Hepatocyte (in vitro differentiated cells): ENCODE measurements at regions not wholly inside any gene's neighbourhood (a gene's known extent, or its start where the extent isn't known, plus 50 kb on each side); places are given as distances from the start of the nearest gene placed in this dataset.

Experiments
- DNase-seq: peaks from one replicate; pipeline ENCODE4 v3.0.0-alpha.2; 2016; ENCODE audit warnings: low spot score
- H2AFZ ChIP-seq: fragments of 200-600 bp; sonication (generic); 2 replicates; pipeline ENCODE4 v1.6.0; 2016; ENCODE audit warnings: antibody characterized with exemption, mild to moderate bottlenecking
- H3K27ac ChIP-seq: fragments of 200-600 bp; sonication (generic); 2 replicates; pipeline ENCODE4 v1.5.1; 2016; ENCODE audit warnings: mild to moderate bottlenecking
- H3K27me3 ChIP-seq: fragments of 200-600 bp; sonication (generic); 2 replicates; pipeline ENCODE4 v1.6.1; 2016
- H3K36me3 ChIP-seq: fragments of 200-600 bp; sonication (generic); replicated peaks from 2 replicates; pipeline ENCODE4 v1.5.1; 2016; ENCODE audit warnings: low read depth; ENCODE audit not compliant: insufficient read depth
- H3K4me1 ChIP-seq: fragments of 200-600 bp; sonication (generic); 2 replicates; pipeline ENCODE4 v1.5.1; 2016; ENCODE audit warnings: mild to moderate bottlenecking, moderate library complexity; ENCODE audit not compliant: insufficient read depth
- H3K4me2 ChIP-seq: fragments of 200-600 bp; sonication (generic); 2 replicates; pipeline ENCODE4 v1.6.0; 2016
- H3K4me3 ChIP-seq: fragments of 200-600 bp; sonication (generic); 2 replicates; pipeline ENCODE4 v1.5.1; 2016; ENCODE audit warnings: mild to moderate bottlenecking
- H3K79me2 ChIP-seq: fragments of 200-600 bp; sonication (generic); 2 replicates; pipeline ENCODE4 v1.6.0; 2017; ENCODE audit warnings: mild to moderate bottlenecking
- H3K9me2 ChIP-seq: fragments of 200-600 bp; sonication (generic); replicated peaks from 2 replicates; pipeline ENCODE4 v1.6.0; 2017; ENCODE audit warnings: mild to moderate bottlenecking; ENCODE audit not compliant: insufficient read depth
- H3K9me3 ChIP-seq: fragments of 200-600 bp; sonication (generic); 2 replicates; pipeline ENCODE4 v1.5.1; 2016; ENCODE audit warnings: low read depth, mild to moderate bottlenecking
- H4K20me1 ChIP-seq: fragments of 200-600 bp; sonication (generic); 2 replicates; pipeline ENCODE4 v1.6.0; 2016; ENCODE audit warnings: mild to moderate bottlenecking; ENCODE audit not compliant: insufficient read depth, poor library complexity, severe bottlenecking
- CTCF ChIP-seq: fragments of 200-600 bp; sonication (generic); IDR thresholded peaks from 2 replicates; pipeline ENCODE4 v1.5.1; 2016; ENCODE audit warnings: antibody characterized with exemption, mild to moderate bottlenecking; ENCODE audit not compliant: poor library complexity
- EZH2 ChIP-seq: fragments of 200-600 bp; sonication (generic); IDR thresholded peaks from 2 replicates; pipeline ENCODE4 v1.6.1; 2016; ENCODE audit warnings: antibody characterized with exemption, mild to moderate bottlenecking, borderline replicate concordance
- EZH2phosphoT487 ChIP-seq: fragments of 200-600 bp; sonication (generic); IDR thresholded peaks from one replicate; pipeline ENCODE4 v1.6.1; 2018; ENCODE audit warnings: antibody characterized with exemption, mild to moderate bottlenecking, low read depth, moderate library complexity; ENCODE audit not compliant: unreplicated experiment, severe bottlenecking
- WGBS: methylation state at CpG from one replicate; pipeline ENCODE4 v1.1.6; 2016; ENCODE audit warnings: low lambda C conversion rate; ENCODE audit errors: missing lambda C conversion rate; 5-methylcytosine and 5-hydroxymethylcytosine counted together

GRCh38 chr14:22486675-22487074 lies 102.3 kb downstream of the DAD1 start:
- Histone ChIP-seq H4K20me1 (no peaks in the 10 kb centered on the region), H3K9me2 (no peaks in the 10 kb centered on the region), H2AFZ (no peak overlapping the region), H3K27ac (no peak overlapping the region), H3K4me2 (no peak overlapping the region), H3K4me1 (peaks cover 23% of the 10 kb centered on the region), H3K79me2 (no peaks in the 10 kb centered on the region), H3K27me3 (peaks cover 20% of the 10 kb centered on the region), H3K9me3 (no peaks in the 10 kb centered on the region), H3K36me3 (no peaks in the 10 kb centered on the region), H3K4me3 (no peak overlapping the region)
- WGBS, result 54% methylated on average over 5 of the region's 5 CpGs
- no peak for DNase-seq
- TF ChIP-seq CTCF (no peak), EZH2phosphoT487 (no peak), EZH2 (no peak)

GRCh38 chr14:22485649-22486048 lies 103.4 kb downstream of the DAD1 start:
- no peaks in the 10 kb centered on the region for H4K20me1 ChIP-seq
- peaks cover 17% of the 10 kb centered on the region for H3K27me3 ChIP-seq
- no peak for DNase-seq
- no peaks in the 10 kb centered on the region for H3K9me3 ChIP-seq
- no peaks in the 10 kb centered on the region for H3K9me2 ChIP-seq
- H3K27ac ChIP-seq, result no peak overlapping the region
- WGBS, result 72% methylated on average over 6 of the region's 6 CpGs
- TF ChIP-seq EZH2phosphoT487 (no peak), EZH2 (no peak), CTCF (no peak)
- no peak overlapping the region for H3K4me3 ChIP-seq
- no peaks in the 10 kb centered on the region for H3K36me3 ChIP-seq
- peaks cover 23% of the 10 kb centered on the region for H3K4me1 ChIP-seq
- H3K4me2 ChIP-seq, result no peak overlapping the region
- no peak overlapping the region for H2AFZ ChIP-seq
- H3K79me2 ChIP-seq, result no peaks in the 10 kb centered on the region

GRCh38 chr14:22485178-22485577 lies 103.8 kb downstream of the DAD1 start:
- no peak for DNase-seq
- H3K4me2 ChIP-seq, result no peak overlapping the region
- H3K4me3 ChIP-seq, result no peak overlapping the region
- 36% methylated on average over 1 of the region's 1 CpG for WGBS
- H3K9me3 ChIP-seq, result no peaks in the 10 kb centered on the region
- no peaks in the 10 kb centered on the region for H3K79me2 ChIP-seq
- H2AFZ ChIP-seq, result no peak overlapping the region
- TF ChIP-seq EZH2phosphoT487 (no peak), EZH2 (no peak), CTCF (no peak)
- H3K27ac ChIP-seq, result no peak overlapping the region
- H3K27me3 ChIP-seq, result peaks cover 12% of the 10 kb centered on the region
- no peaks in the 10 kb centered on the region for H3K36me3 ChIP-seq
- no peaks in the 10 kb centered on the region for H4K20me1 ChIP-seq
- no peaks in the 10 kb centered on the region for H3K9me2 ChIP-seq
- peaks cover 23% of the 10 kb centered on the region for H3K4me1 ChIP-seq

GRCh38 chr14:22484632-22485031 lies 104.4 kb downstream of the DAD1 start:
- no peaks in the 10 kb centered on the region for H3K36me3 ChIP-seq
- peak; percentile 50 for DNase-seq
- no peaks in the 10 kb centered on the region for H3K79me2 ChIP-seq
- H4K20me1 ChIP-seq, result no peaks in the 10 kb centered on the region
- WGBS, result 44% methylated on average over 5 of the region's 5 CpGs
- H3K27me3 ChIP-seq, result peaks cover 7% of the 10 kb centered on the region
- H3K4me3 ChIP-seq, result no peak overlapping the region
- no peaks in the 10 kb centered on the region for H3K9me3 ChIP-seq
- H3K4me2 ChIP-seq, result no peak overlapping the region
- H2AFZ ChIP-seq, result no peak overlapping the region
- TF ChIP-seq EZH2phosphoT487 (no peak), EZH2 (no peak), CTCF (no peak)
- H3K9me2 ChIP-seq, result no peaks in the 10 kb centered on the region
- H3K4me1 ChIP-seq, result peaks cover 23% of the 10 kb centered on the region
- no peak overlapping the region for H3K27ac ChIP-seq
